ENCODE measurements at regions not wholly inside any gene's neighbourhood (a gene's known extent, or its start where the extent isn't known, plus 50 kb on each side); places are given as distances from the start of the nearest gene placed in this dataset.

DNA sequence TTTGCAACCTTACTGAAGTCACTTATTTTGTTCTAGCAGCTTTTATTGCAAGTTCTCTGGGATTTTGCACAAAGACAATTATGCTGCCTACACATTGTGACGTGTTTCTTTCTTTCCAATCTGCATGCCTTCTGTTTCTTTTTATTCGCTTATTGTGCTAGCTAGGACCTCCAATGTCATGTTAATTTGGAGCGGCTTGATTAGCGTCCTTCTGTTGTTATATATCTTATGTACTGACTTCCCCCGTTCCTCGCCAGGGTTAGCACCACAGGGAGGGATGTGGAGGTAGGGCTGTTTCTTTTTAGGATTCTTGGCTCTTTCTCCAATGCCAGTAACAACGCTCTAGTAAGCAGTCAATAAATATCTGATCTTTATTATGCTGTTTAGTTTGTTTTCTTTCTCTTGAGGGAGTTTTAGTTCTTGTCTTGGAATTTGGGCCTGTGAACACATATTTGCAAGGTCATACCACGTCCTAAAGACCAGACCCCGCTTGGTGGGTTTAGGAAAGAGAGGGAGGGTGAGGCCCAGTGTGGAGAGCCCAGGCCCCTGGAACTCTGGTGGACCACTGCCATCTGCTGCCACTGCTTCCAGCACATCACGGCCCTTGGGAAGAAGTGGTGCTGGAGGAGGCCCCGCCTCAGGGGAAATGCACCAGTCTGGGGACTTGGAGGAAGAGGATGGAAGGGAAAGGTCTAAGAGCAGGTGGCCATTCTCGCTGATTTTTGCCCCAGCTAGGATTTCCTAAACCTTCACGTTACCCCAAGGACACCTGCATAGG lies 129.1 kb downstream of the TRIML1 start:
- TF ChIP-seq, protein P1, sequence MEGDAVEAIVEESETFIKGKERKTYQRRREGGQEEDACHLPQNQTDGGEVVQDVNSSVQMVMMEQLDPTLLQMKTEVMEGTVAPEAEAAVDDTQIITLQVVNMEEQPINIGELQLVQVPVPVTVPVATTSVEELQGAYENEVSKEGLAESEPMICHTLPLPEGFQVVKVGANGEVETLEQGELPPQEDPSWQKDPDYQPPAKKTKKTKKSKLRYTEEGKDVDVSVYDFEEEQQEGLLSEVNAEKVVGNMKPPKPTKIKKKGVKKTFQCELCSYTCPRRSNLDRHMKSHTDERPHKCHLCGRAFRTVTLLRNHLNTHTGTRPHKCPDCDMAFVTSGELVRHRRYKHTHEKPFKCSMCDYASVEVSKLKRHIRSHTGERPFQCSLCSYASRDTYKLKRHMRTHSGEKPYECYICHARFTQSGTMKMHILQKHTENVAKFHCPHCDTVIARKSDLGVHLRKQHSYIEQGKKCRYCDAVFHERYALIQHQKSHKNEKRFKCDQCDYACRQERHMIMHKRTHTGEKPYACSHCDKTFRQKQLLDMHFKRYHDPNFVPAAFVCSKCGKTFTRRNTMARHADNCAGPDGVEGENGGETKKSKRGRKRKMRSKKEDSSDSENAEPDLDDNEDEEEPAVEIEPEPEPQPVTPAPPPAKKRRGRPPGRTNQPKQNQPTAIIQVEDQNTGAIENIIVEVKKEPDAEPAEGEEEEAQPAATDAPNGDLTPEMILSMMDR (IDR thresholded peaks at IDR 0.05): no peak
- TF ChIP-seq POLR2A (IDR thresholded peaks at IDR 0.05): no peak
- no peak for TF ChIP-seq EP300 (IDR thresholded peaks at IDR 0.05)
